ENCODE measurements at regions not wholly inside any gene's neighbourhood (a gene's known extent, or its start where the extent isn't known, plus 50 kb on each side); places are given as distances from the start of the nearest gene placed in this dataset.

DNA sequence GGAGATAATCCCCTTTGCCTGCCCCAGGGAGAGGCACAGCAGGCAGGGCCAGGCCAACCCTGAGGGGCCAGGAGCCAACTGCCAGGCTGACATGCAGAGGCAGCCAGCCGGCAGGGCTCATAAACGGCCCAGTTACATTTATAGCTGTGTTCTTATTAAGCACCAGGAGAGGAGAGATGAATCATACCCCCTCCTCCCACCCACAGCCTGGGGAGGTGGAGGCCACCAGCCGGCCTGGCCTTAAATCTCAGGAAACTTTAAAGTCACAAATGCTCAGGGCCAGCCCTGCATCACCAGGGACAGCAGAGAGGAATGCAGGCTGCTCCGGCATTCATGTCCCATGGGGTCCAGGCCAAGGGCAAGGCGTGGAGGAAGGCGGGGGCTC lies 177.2 kb downstream of the TMEM132E start:
- Histone ChIP-seq H3K4me2 (replicated peaks; ENCODE audit: extremely low read depth, low read length, poor library complexity, severe bottlenecking) (no peak overlapping the region), H3K4me1 (ENCODE audit: control insufficient read depth in 1 of 2, insufficient read depth in 2 of 2, low read length in 2 of 2) (no peaks in the 10 kb centered on the region), H3K36me3 (replicated peaks in 1 of 2; ENCODE audit: control insufficient read depth in 1 of 2, insufficient read depth in 2 of 2, low read length in 2 of 2) (no peaks in the 10 kb centered on the region), H3K27me3 (ENCODE audit: control insufficient read depth in 2 of 2, insufficient read depth in 2 of 2, low read length in 2 of 2) (peaks cover 0 to 2% of the 10 kb centered on the region in 2 donors), H3K9me3 (replicated peaks in 1 of 2; ENCODE audit: control insufficient read depth in 1 of 2, insufficient read depth in 1 of 2, low read length in 2 of 2) (no peaks in the 10 kb centered on the region), H3K9ac (ENCODE audit: insufficient read depth, low read length, poor library complexity, severe bottlenecking) (no peak overlapping the region), H3K4me3 (replicated peaks in 1 of 3; ENCODE audit: low read depth in 2 of 3, low read length in 3 of 3) (no peak overlapping the region), H3K79me2 (ENCODE audit: insufficient read depth, low read length) (no peaks in the 10 kb centered on the region), H4K20me1 (ENCODE audit: insufficient read depth, low read length) (no peaks in the 10 kb centered on the region), H3K27ac (ENCODE audit: low read depth in 1 of 2, low read length in 2 of 2) (no peak overlapping the region), H2AFZ (ENCODE audit: insufficient read depth, low read depth, low read length, poor library complexity, severe bottlenecking) (no peak overlapping the region)
- DNase-seq, result no peak
- no peaks in the 10 kb centered on the region for H3K4me1 Mint-ChIP-seq
- H3K9me3 Mint-ChIP-seq, result no peaks in the 10 kb centered on the region
- H3K4me3 Mint-ChIP-seq, result no peak overlapping the region
- no peaks in the 10 kb centered on the region for H3K36me3 Mint-ChIP-seq
- WGBS (ENCODE audit: insufficient coverage), result 77% methylated on average over 4 of the region's 6 CpGs
- peaks cover 0 to 5% (median 0%) of the 10 kb centered on the region in 3 donors for H3K27me3 Mint-ChIP-seq (ENCODE audit: low read depth in 3 of 3)
- intact Hi-C loops (cut with micrococcal nuclease), result no loop called here
- H3K27ac Mint-ChIP-seq, result no peak overlapping the region
- TF ChIP-seq, protein P1, sequence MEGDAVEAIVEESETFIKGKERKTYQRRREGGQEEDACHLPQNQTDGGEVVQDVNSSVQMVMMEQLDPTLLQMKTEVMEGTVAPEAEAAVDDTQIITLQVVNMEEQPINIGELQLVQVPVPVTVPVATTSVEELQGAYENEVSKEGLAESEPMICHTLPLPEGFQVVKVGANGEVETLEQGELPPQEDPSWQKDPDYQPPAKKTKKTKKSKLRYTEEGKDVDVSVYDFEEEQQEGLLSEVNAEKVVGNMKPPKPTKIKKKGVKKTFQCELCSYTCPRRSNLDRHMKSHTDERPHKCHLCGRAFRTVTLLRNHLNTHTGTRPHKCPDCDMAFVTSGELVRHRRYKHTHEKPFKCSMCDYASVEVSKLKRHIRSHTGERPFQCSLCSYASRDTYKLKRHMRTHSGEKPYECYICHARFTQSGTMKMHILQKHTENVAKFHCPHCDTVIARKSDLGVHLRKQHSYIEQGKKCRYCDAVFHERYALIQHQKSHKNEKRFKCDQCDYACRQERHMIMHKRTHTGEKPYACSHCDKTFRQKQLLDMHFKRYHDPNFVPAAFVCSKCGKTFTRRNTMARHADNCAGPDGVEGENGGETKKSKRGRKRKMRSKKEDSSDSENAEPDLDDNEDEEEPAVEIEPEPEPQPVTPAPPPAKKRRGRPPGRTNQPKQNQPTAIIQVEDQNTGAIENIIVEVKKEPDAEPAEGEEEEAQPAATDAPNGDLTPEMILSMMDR (IDR thresholded peaks at IDR 0.05), result no peak

DNA sequence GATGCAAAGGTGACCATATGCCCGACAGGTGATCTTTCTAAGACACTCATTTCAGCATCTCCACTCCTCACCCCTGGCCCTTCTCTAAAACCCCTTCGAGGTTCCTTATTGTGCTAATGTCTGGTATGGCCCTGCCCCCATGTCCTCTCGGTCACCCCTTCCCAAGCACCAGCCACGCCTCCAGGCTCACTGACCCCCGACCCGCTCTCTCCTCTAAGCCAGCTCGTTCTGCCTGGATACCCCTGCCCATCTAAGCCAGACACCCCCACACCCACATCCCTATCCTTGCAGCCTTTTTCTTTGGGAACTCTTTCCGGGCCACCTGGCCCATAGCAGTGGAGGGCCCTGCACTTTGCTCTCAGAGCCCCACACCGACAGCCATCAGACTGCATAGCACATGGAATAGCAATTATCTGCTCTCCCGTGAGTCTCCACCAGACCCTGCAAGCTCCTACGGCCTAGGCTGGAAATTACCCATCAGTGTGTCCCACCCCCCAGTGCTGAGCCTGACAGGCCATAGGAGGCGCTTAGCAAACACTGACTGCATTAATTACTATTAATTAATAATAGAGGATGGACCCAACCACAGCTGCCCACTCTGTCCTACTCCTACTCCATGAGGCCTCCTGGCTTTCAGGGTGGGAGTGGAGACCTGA lies 176.7 kb downstream of the TMEM132E start:
- H3K9me3 Mint-ChIP-seq, result no peaks in the 10 kb centered on the region
- no peak overlapping the region for H3K4me3 Mint-ChIP-seq
- no peak overlapping the region for H3K27ac Mint-ChIP-seq
- H3K36me3 Mint-ChIP-seq, result no peaks in the 10 kb centered on the region
- H3K27ac ChIP-seq (ENCODE audit: low read depth in 1 of 2, low read length in 2 of 2), result no peak overlapping the region
- H3K79me2 ChIP-seq (ENCODE audit: insufficient read depth, low read length), result no peaks in the 10 kb centered on the region
- no peaks in the 10 kb centered on the region for H3K4me1 ChIP-seq (ENCODE audit: control insufficient read depth in 1 of 2, insufficient read depth in 2 of 2, low read length in 2 of 2)
- H3K27me3 Mint-ChIP-seq (ENCODE audit: low read depth in 3 of 3), result peaks cover 0 to 5% (median 0%) of the 10 kb centered on the region in 3 donors
- no peaks in the 10 kb centered on the region for H3K4me1 Mint-ChIP-seq
- H3K9me3 ChIP-seq (replicated peaks in 1 of 2; ENCODE audit: control insufficient read depth in 1 of 2, insufficient read depth in 1 of 2, low read length in 2 of 2), result no peaks in the 10 kb centered on the region
- peaks cover 0 to 2% of the 10 kb centered on the region in 2 donors for H3K27me3 ChIP-seq (ENCODE audit: control insufficient read depth in 2 of 2, insufficient read depth in 2 of 2, low read length in 2 of 2)
- WGBS (ENCODE audit: insufficient coverage), result 56% methylated on average over 7 of the region's 12 CpGs
- H3K9ac ChIP-seq (ENCODE audit: insufficient read depth, low read length, poor library complexity, severe bottlenecking), result no peak overlapping the region
- no peaks in the 10 kb centered on the region for H4K20me1 ChIP-seq (ENCODE audit: insufficient read depth, low read length)
- TF ChIP-seq, protein P1 (IDR thresholded peaks at IDR 0.05), result no peak
- intact Hi-C loops (cut with micrococcal nuclease), result no loop called here
- H3K36me3 ChIP-seq (replicated peaks in 1 of 2; ENCODE audit: control insufficient read depth in 1 of 2, insufficient read depth in 2 of 2, low read length in 2 of 2), result no peaks in the 10 kb centered on the region
- H2AFZ ChIP-seq (ENCODE audit: insufficient read depth, low read depth, low read length, poor library complexity, severe bottlenecking), result no peak overlapping the region
- no peak overlapping the region for H3K4me2 ChIP-seq (replicated peaks; ENCODE audit: extremely low read depth, low read length, poor library complexity, severe bottlenecking)
- no peak overlapping the region for H3K4me3 ChIP-seq (replicated peaks in 1 of 3; ENCODE audit: low read depth in 2 of 3, low read length in 3 of 3)
- no peak for DNase-seq
